ENCODE measurements at regions not wholly inside any gene's neighbourhood (a gene's known extent, or its start where the extent isn't known, plus 50 kb on each side); places are given as distances from the start of the nearest gene placed in this dataset.

DNA sequence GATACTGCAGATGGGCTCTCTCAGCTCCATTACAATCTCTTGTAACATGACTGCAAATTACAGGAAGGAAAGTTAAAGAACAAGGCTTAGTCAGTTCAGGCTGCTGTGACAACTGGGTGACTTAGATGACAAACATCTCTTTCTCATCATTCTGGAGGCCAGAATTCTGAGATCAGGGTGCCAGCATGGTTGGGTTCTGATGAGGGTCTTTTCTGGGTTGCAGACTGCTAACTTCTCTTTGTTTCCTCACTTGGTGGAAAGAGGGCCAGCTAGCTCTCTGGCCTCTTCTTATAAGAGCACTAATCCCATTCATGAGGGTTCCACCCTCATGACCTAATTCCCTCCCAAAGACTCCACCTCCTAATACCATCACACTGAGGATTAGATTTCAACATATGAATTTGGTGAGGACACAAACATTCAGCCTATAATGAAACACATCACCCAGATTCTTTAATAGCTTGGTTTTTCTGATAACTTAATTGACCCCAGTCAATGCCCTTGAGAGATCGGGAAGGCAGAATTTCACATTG is 73.6 kb upstream of the MAMDC2 start:
- TF ChIP-seq CBX8 (IDR thresholded peaks at IDR 0.05; ENCODE audit: borderline replicate concordance, low read depth, low read length) (no peak), TEAD4 (IDR thresholded peaks at IDR 0.05; ENCODE audit: low read depth, low read length) (no peak), SIN3A (conservative IDR thresholded peaks at IDR 0.05 in 1 of 2, IDR thresholded peaks at IDR 0.05 in 1 of 2; ENCODE audit: low read depth in 1 of 2, low read length in 2 of 2) (no peak), EZH2 (IDR thresholded peaks at IDR 0.05; ENCODE audit: low read depth, low read length, severe bottlenecking) (no peak), GTF2F1 (IDR thresholded peaks at IDR 0.05; ENCODE audit: borderline replicate concordance, low read depth, low read length) (no peak), TAF1 (IDR thresholded peaks at IDR 0.05; ENCODE audit: low read depth, low read length) (no peak), CEBPB (IDR thresholded peaks at IDR 0.05; ENCODE audit: low read depth, low read length) (no peak), RFX5 (IDR thresholded peaks at IDR 0.05; ENCODE audit: borderline replicate concordance, low read depth, low read length) (no peak), KDM1A (IDR thresholded peaks at IDR 0.05; ENCODE audit: borderline replicate concordance, low read length) (no peak), KDM4A (IDR thresholded peaks at IDR 0.05; ENCODE audit: low read depth, low read length, severe bottlenecking) (no peak)
- TF ChIP-seq, protein P1, sequence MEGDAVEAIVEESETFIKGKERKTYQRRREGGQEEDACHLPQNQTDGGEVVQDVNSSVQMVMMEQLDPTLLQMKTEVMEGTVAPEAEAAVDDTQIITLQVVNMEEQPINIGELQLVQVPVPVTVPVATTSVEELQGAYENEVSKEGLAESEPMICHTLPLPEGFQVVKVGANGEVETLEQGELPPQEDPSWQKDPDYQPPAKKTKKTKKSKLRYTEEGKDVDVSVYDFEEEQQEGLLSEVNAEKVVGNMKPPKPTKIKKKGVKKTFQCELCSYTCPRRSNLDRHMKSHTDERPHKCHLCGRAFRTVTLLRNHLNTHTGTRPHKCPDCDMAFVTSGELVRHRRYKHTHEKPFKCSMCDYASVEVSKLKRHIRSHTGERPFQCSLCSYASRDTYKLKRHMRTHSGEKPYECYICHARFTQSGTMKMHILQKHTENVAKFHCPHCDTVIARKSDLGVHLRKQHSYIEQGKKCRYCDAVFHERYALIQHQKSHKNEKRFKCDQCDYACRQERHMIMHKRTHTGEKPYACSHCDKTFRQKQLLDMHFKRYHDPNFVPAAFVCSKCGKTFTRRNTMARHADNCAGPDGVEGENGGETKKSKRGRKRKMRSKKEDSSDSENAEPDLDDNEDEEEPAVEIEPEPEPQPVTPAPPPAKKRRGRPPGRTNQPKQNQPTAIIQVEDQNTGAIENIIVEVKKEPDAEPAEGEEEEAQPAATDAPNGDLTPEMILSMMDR (IDR thresholded peaks at IDR 0.05; ENCODE audit: control extremely low read depth in 1 of 3, insufficient read depth in 1 of 3, low read depth in 1 of 3, low read length in 3 of 3) = no peak
- TF ChIP-seq, protein P2, sequence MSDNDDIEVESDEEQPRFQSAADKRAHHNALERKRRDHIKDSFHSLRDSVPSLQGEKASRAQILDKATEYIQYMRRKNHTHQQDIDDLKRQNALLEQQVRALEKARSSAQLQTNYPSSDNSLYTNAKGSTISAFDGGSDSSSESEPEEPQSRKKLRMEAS (IDR thresholded peaks at IDR 0.05) = no peak
- TF ChIP-seq, protein P3, sequence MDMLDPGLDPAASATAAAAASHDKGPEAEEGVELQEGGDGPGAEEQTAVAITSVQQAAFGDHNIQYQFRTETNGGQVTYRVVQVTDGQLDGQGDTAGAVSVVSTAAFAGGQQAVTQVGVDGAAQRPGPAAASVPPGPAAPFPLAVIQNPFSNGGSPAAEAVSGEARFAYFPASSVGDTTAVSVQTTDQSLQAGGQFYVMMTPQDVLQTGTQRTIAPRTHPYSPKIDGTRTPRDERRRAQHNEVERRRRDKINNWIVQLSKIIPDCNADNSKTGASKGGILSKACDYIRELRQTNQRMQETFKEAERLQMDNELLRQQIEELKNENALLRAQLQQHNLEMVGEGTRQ (IDR thresholded peaks at IDR 0.05; ENCODE audit: low read length) = no peak

All from H1 (cell line).